H9 (cell line): ENCODE measurements at regions not wholly inside any gene's neighbourhood (a gene's known extent, or its start where the extent isn't known, plus 50 kb on each side); places are given as distances from the start of the nearest gene placed in this dataset.
A peak's percentile ranks its signal among the peaks of the same experiment; 100 is the strongest.

Experiments used
- DNase-seq: peaks from one replicate; pipeline ENCODE4 v3.0.0-alpha.2; 2017
- H2AFZ ChIP-seq: one replicate; pipeline ENCODE4 v1.6.1; 2013; ENCODE audit warnings: mild to moderate bottlenecking, low read length, control low read depth, moderate library complexity
- H2AK5ac ChIP-seq: 2 replicates; pipeline ENCODE4 v1.6.1; 2013; ENCODE audit warnings: low read length, control low read depth, mixed read lengths; ENCODE audit not compliant: insufficient read length
- H2BK120ac ChIP-seq: one replicate; pipeline ENCODE4 v1.6.1; 2013; ENCODE audit warnings: low read depth, mild to moderate bottlenecking, low read length, control low read depth, inconsistent platforms; ENCODE audit not compliant: poor library complexity, severe bottlenecking
- H2BK12ac ChIP-seq: 2 replicates; pipeline ENCODE4 v1.6.1; 2013; ENCODE audit warnings: low read length, control low read depth, mixed read lengths, low read depth; ENCODE audit not compliant: insufficient read length
- H2BK15ac ChIP-seq: 2 replicates; pipeline ENCODE4 v1.6.1; 2013; ENCODE audit warnings: low read depth, low read length, control low read depth
- H2BK20ac ChIP-seq: one replicate; pipeline ENCODE4 v1.6.1; 2013; ENCODE audit warnings: low read depth, mild to moderate bottlenecking, low read length, control low read depth, inconsistent platforms; ENCODE audit not compliant: poor library complexity, severe bottlenecking
- H2BK5ac ChIP-seq: 2 replicates; pipeline ENCODE4 v1.6.1; 2013; ENCODE audit warnings: low read length, control low read depth, mixed read lengths; ENCODE audit not compliant: insufficient read length
- H3K14ac ChIP-seq: 2 replicates; pipeline ENCODE4 v1.6.1; 2013; ENCODE audit warnings: low read length, control low read depth; ENCODE audit not compliant: insufficient read depth
- H3K18ac ChIP-seq: 2 replicates; pipeline ENCODE4 v1.6.1; 2013; ENCODE audit warnings: low read depth, mild to moderate bottlenecking, mixed read lengths, low read length, control low read depth; ENCODE audit not compliant: insufficient read length
- H3K23ac ChIP-seq: 2 replicates; pipeline ENCODE4 v1.6.1; 2013; ENCODE audit warnings: low read length, control low read depth, mixed read lengths, low read depth; ENCODE audit not compliant: insufficient read length
- H3K23me2 ChIP-seq: 2 replicates; pipeline ENCODE4 v1.6.1; 2013; ENCODE audit warnings: low read depth, mild to moderate bottlenecking, mixed read lengths, low read length, control low read depth; ENCODE audit not compliant: insufficient read length, poor library complexity, severe bottlenecking
- H3K27ac ChIP-seq: 2 replicates; pipeline ENCODE4 v1.5.1; 2013; ENCODE audit warnings: low read length, control low read depth, mixed read lengths, low read depth; ENCODE audit not compliant: insufficient read length
- H3K27me3 ChIP-seq: 2 replicates; pipeline ENCODE4 v1.6.1; 2013; ENCODE audit warnings: low read length, control low read depth, inconsistent platforms; ENCODE audit not compliant: insufficient read depth
- H3K4ac ChIP-seq: 2 replicates; pipeline ENCODE4 v1.6.1; 2013; ENCODE audit warnings: low read depth, mild to moderate bottlenecking, control low read depth, inconsistent platforms, low read length, moderate library complexity
- H3K4me1 ChIP-seq: 2 replicates; pipeline ENCODE4 v1.6.1; 2013; ENCODE audit warnings: low read length, control low read depth, inconsistent platforms; ENCODE audit not compliant: insufficient read depth
- H3K4me2 ChIP-seq: 2 replicates; pipeline ENCODE4 v1.6.1; 2013; ENCODE audit warnings: low read length, control low read depth, mixed read lengths; ENCODE audit not compliant: insufficient read length, insufficient read depth
- H3K56ac ChIP-seq: 2 replicates; pipeline ENCODE4 v1.6.1; 2013; ENCODE audit warnings: low read depth, mild to moderate bottlenecking, mixed read lengths, low read length, control low read depth; ENCODE audit not compliant: insufficient read length
- H3K79me1 ChIP-seq: 2 replicates; pipeline ENCODE4 v1.6.1; 2013; ENCODE audit warnings: low read depth, mild to moderate bottlenecking, moderate library complexity, low read length, control low read depth, inconsistent platforms; ENCODE audit not compliant: insufficient read depth, poor library complexity, severe bottlenecking
- H3K79me2 ChIP-seq: 2 replicates; pipeline ENCODE4 v1.6.1; 2013; ENCODE audit warnings: low read length, control low read depth, inconsistent platforms; ENCODE audit not compliant: insufficient read depth
- H3K9ac ChIP-seq: 2 replicates; pipeline ENCODE4 v1.6.1; 2013; ENCODE audit warnings: low read length, control low read depth, mixed read lengths; ENCODE audit not compliant: insufficient read length; ENCODE audit errors: extremely low read depth
- H3K9me3 ChIP-seq: one replicate; pipeline ENCODE4 v1.6.1; 2013; ENCODE audit warnings: low read depth, low read length, inconsistent platforms; ENCODE audit not compliant: control insufficient read depth
- H3T11ph ChIP-seq: one replicate; pipeline ENCODE4 v1.6.1; 2013; ENCODE audit warnings: mild to moderate bottlenecking, low read length, control low read depth, inconsistent platforms
- H4K20me1 ChIP-seq: one replicate; pipeline ENCODE4 v1.6.1; 2013; ENCODE audit not compliant: control insufficient read depth, insufficient read length, insufficient read depth
- H4K5ac ChIP-seq: 2 replicates; pipeline ENCODE4 v1.6.1; 2013; ENCODE audit warnings: low read depth, mild to moderate bottlenecking, mixed read lengths, low read length, control low read depth; ENCODE audit not compliant: insufficient read length
- H4K8ac ChIP-seq: replicated peaks from 2 replicates; pipeline ENCODE4 v1.6.1; 2013; ENCODE audit warnings: low read length, control low read depth, mixed read lengths, low read depth; ENCODE audit not compliant: insufficient read length
- H4K91ac ChIP-seq: 2 replicates; pipeline ENCODE4 v1.6.1; 2013; ENCODE audit warnings: low read depth, mild to moderate bottlenecking, moderate library complexity, mixed read lengths, low read length, control low read depth; ENCODE audit not compliant: insufficient read length
- H3K27ac Mint-ChIP-seq, 3 experiments: 2 replicates in 2 of 3; 3 replicates in 1 of 3; pipeline ENCODE4 v1.8.0; 2020 to 2021; ENCODE audit warnings: mixed read lengths in 3 of 3, mild to moderate bottlenecking in 1 of 3, moderate library complexity in 1 of 3
- H3K27me3 Mint-ChIP-seq: 2 replicates; pipeline ENCODE4 v1.8.0; 2021; ENCODE audit warnings: low read depth, mild to moderate bottlenecking, moderate library complexity, mixed read lengths
- H3K36me3 Mint-ChIP-seq, 3 experiments: 2 replicates in 2 of 3; 3 replicates in 1 of 3; pipeline ENCODE4 v1.8.0; 2020 to 2021; ENCODE audit warnings: low read depth in 3 of 3, mixed read lengths in 3 of 3; ENCODE audit not compliant: insufficient read depth in 1 of 3
- H3K4me1 Mint-ChIP-seq, 2 experiments: 2 replicates each; pipeline ENCODE4 v1.8.0; 2020; ENCODE audit warnings: mixed read lengths in 2 of 2
- H3K4me3 Mint-ChIP-seq, 2 experiments: 2 replicates in 1 of 2; 3 replicates in 1 of 2; pipeline ENCODE4 v1.8.0; 2020 to 2021; ENCODE audit warnings: mild to moderate bottlenecking in 2 of 2, mixed read lengths in 2 of 2, moderate library complexity in 1 of 2
- H3K9me3 Mint-ChIP-seq, 2 experiments: 2 replicates in 1 of 2; 3 replicates in 1 of 2; pipeline ENCODE4 v1.8.0; 2020; ENCODE audit warnings: mild to moderate bottlenecking in 2 of 2, mixed read lengths in 2 of 2, moderate library complexity in 1 of 2
- WGBS: extraction: QIAGEN DNeasy Blood & Tissue Kit; methylation state at CpG from one replicate; pipeline ENCODE4 v1.1.7; 2013; ENCODE audit warnings: missing lambda C conversion rate, low lambda C conversion rate, mixed read lengths; ENCODE audit not compliant: insufficient read length; ENCODE audit errors: extremely low coverage; 5-methylcytosine and 5-hydroxymethylcytosine counted together
- TF ChIP-seq, protein P1 (sequence below): fragments of 200-600 bp; sonication (generic); conservative IDR thresholded peaks from 3 replicates; pipeline ENCODE4 v1.8.0; 2021; ENCODE audit warnings: antibody characterized with exemption, mild to moderate bottlenecking

DNA sequence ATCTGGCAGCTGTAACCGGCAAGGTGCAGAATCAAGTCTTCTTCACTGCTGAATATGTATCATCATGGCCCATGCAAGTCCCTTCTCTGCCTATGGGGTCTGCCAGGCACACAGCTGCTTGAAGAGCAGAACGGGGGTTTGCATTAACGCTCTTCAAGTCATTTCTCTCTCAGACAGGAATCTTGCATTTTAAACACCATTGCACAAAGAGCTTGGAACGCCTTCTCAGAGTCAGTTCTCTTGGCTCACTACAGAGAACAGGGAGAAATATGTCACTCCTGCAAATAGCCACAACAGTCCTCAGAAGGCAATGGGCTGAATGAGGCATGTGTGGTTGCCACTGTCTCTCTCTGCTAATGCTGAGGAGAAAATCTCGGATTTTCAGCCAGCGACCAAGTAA is 2173.5 kb upstream of the PIK3C3 start:
- Histone ChIP-seq H2BK20ac (no peak overlapping the region), H2BK5ac (no peak overlapping the region), H4K8ac (no peak overlapping the region), H3K9ac (no peak overlapping the region), H3K4ac (no peak overlapping the region), H3K18ac (no peak overlapping the region), H3K27ac (no peak overlapping the region), H2BK15ac (no peak overlapping the region), H3K14ac (peak overlapping the region; percentile 48; the same call in 1 of the 2 replicates), H3K56ac (no peak overlapping the region), H3K23ac (no peak overlapping the region), H4K91ac (no peak overlapping the region), H2BK12ac (no peak overlapping the region), H3K79me1 (peaks cover 3% of the 10 kb centered on the region), H2AFZ (no peak overlapping the region), H3T11ph (no peak overlapping the region), H2BK120ac (no peak overlapping the region), H3K4me2 (no peak overlapping the region), H3K23me2 (no peaks in the 10 kb centered on the region), H4K20me1 (no peaks in the 10 kb centered on the region), H3K9me3 (no peaks in the 10 kb centered on the region), H3K79me2 (peaks cover 5% of the 10 kb centered on the region; the same call in 1 of the 2 replicates), H2AK5ac (no peak overlapping the region), H4K5ac (no peak overlapping the region), H3K4me1 (peaks cover 10% of the 10 kb centered on the region; the same call in 1 of the 2 replicates), H3K27me3 (no peaks in the 10 kb centered on the region)
- WGBS, result no CpG with 5 or more reads among the region's 6 CpGs
- TF ChIP-seq, protein P1, sequence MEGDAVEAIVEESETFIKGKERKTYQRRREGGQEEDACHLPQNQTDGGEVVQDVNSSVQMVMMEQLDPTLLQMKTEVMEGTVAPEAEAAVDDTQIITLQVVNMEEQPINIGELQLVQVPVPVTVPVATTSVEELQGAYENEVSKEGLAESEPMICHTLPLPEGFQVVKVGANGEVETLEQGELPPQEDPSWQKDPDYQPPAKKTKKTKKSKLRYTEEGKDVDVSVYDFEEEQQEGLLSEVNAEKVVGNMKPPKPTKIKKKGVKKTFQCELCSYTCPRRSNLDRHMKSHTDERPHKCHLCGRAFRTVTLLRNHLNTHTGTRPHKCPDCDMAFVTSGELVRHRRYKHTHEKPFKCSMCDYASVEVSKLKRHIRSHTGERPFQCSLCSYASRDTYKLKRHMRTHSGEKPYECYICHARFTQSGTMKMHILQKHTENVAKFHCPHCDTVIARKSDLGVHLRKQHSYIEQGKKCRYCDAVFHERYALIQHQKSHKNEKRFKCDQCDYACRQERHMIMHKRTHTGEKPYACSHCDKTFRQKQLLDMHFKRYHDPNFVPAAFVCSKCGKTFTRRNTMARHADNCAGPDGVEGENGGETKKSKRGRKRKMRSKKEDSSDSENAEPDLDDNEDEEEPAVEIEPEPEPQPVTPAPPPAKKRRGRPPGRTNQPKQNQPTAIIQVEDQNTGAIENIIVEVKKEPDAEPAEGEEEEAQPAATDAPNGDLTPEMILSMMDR, result no peak
- Mint-ChIP-seq H3K36me3 (peaks cover 3 to 6% (median 4%) of the 10 kb centered on the region in 3 experiments; a peak in 3 of 7 replicates), H3K9me3 (peaks cover 0 to 3% of the 10 kb centered on the region in 2 experiments; a peak in 1 of 5 replicates), H3K4me3 (no peak overlapping the region), H3K4me1 (peaks cover 30 to 34% of the 10 kb centered on the region in 2 experiments), H3K27ac (peak overlapping the region in 1 of 3 experiments; percentile 56; a peak in 1 of 7 replicates), H3K27me3 (no peaks in the 10 kb centered on the region)
- DNase-seq, result no peak
